MCF 10A (cell line): ENCODE measurements at regions not wholly inside any gene's neighbourhood (a gene's known extent, or its start where the extent isn't known, plus 50 kb on each side); places are given as distances from the start of the nearest gene placed in this dataset.

ENCODE experiments used
- BruUV-seq: library from RNA; stranded (reverse); fragments of 400-500 nt; replicated peaks from 2 replicates; lab custom pipeline; 2021; lab: Mats Ljungman, UMichigan
- CTCF ChIA-PET: fragments of 300-600 bp; sonication (Branson Sonifier 250); formaldehyde crosslinking; extraction: SDS; loops from one replicate; lab custom pipeline; 2021; ENCODE audit warnings: antibody characterized with exemption, inconsistent platforms; lab: Yijun Ruan, JAX
- POLR2A ChIA-PET: fragments of 300-600, 350-650 bp; sonication (Branson Sonifier 250); formaldehyde crosslinking; extraction: SDS; loops from one replicate; lab custom pipeline; 2020; ENCODE audit warnings: antibody characterized with exemption, inconsistent platforms; lab: Yijun Ruan, JAX
- DNase-seq: peaks from one replicate; pipeline ENCODE4 v3.0.0-alpha.2; 2018; ENCODE audit not compliant: unreplicated experiment
- H3K27ac Mint-ChIP-seq: one replicate; pipeline ENCODE4 v1.8.0; 2022; ENCODE audit warnings: mild to moderate bottlenecking, low read depth, mixed read lengths; ENCODE audit not compliant: unreplicated experiment
- H3K27me3 Mint-ChIP-seq: one replicate; pipeline ENCODE4 v1.8.0; 2022; ENCODE audit warnings: mixed read lengths; ENCODE audit not compliant: insufficient read depth, unreplicated experiment
- H3K36me3 Mint-ChIP-seq: one replicate; pipeline ENCODE4 v1.8.0; 2022; ENCODE audit warnings: mild to moderate bottlenecking, moderate library complexity, mixed read lengths; ENCODE audit not compliant: insufficient read depth, unreplicated experiment
- H3K4me1 Mint-ChIP-seq: one replicate; pipeline ENCODE4 v1.8.0; 2022; ENCODE audit warnings: mixed read lengths; ENCODE audit not compliant: insufficient read depth, unreplicated experiment
- H3K4me3 Mint-ChIP-seq: one replicate; pipeline ENCODE4 v1.8.0; 2022; ENCODE audit warnings: mild to moderate bottlenecking, moderate library complexity, mixed read lengths; ENCODE audit not compliant: unreplicated experiment
- H3K9me3 Mint-ChIP-seq: one replicate; pipeline ENCODE4 v1.8.0; 2022; ENCODE audit warnings: mixed read lengths; ENCODE audit not compliant: unreplicated experiment
- intact Hi-C: fragments of 100-400 bp; cut with micrococcal nuclease; formaldehyde crosslinking; loops from 2 replicates; pipeline ENCODE4 v1.14.1; 2022
- TF ChIP-seq, protein P1 (sequence below): fragments of 200-600 bp; IDR thresholded peaks from one replicate; pipeline ENCODE4 v1.8.0; 2022; ENCODE audit warnings: antibody characterized with exemption, mild to moderate bottlenecking; ENCODE audit not compliant: unreplicated experiment

DNA sequence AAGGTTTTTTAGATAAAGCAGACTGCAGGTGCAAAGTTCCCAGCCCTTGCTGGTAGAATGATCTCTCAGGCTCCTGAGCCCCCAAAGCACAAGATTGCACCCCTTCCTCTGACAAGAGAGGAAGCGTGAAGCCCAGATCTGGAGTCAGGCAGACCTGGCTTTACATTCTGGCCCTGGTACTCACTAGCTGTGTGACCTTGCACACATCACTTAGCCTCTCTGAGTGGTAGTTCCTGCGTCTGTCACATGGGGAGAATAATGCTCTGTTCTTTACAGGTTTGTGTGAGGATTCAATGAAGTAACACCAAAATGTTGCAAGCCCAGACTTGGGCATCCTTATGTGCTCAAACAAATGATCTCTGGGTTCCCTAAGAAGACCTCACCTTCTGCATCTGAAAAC, 141.5 kb downstream of the SMAD6 start:
- Mint-ChIP-seq H3K9me3 (no peaks in the 10 kb centered on the region), H3K4me1 (peaks cover 11% of the 10 kb centered on the region), H3K4me3 (no peak overlapping the region), H3K27ac (no peak overlapping the region), H3K36me3 (peaks cover 6% of the 10 kb centered on the region), H3K27me3 (no peaks in the 10 kb centered on the region)
- POLR2A ChIA-PET, result interaction anchor here (0.7 to 1.5 kb wide), 4 partner anchors 13 to 142 kb away, joined by 3 to 5 read pairs (median 3); partner anchors contain the start of gene SMAD6
- TF ChIP-seq, protein P1, sequence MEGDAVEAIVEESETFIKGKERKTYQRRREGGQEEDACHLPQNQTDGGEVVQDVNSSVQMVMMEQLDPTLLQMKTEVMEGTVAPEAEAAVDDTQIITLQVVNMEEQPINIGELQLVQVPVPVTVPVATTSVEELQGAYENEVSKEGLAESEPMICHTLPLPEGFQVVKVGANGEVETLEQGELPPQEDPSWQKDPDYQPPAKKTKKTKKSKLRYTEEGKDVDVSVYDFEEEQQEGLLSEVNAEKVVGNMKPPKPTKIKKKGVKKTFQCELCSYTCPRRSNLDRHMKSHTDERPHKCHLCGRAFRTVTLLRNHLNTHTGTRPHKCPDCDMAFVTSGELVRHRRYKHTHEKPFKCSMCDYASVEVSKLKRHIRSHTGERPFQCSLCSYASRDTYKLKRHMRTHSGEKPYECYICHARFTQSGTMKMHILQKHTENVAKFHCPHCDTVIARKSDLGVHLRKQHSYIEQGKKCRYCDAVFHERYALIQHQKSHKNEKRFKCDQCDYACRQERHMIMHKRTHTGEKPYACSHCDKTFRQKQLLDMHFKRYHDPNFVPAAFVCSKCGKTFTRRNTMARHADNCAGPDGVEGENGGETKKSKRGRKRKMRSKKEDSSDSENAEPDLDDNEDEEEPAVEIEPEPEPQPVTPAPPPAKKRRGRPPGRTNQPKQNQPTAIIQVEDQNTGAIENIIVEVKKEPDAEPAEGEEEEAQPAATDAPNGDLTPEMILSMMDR, result no peak
- no peak for DNase-seq
- CTCF ChIA-PET, result interaction anchor here (0.7 kb wide), 1 partner anchor 974 kb away, joined by 3 read pairs; no protein-coding TSS in a partner anchor
- intact Hi-C loops, result loop anchor here (2.0 to 5.0 kb wide), 2 partner anchors 19 to 41 kb away; no protein-coding TSS in a partner anchor
- no TSS peak for BruUV-seq

DNA sequence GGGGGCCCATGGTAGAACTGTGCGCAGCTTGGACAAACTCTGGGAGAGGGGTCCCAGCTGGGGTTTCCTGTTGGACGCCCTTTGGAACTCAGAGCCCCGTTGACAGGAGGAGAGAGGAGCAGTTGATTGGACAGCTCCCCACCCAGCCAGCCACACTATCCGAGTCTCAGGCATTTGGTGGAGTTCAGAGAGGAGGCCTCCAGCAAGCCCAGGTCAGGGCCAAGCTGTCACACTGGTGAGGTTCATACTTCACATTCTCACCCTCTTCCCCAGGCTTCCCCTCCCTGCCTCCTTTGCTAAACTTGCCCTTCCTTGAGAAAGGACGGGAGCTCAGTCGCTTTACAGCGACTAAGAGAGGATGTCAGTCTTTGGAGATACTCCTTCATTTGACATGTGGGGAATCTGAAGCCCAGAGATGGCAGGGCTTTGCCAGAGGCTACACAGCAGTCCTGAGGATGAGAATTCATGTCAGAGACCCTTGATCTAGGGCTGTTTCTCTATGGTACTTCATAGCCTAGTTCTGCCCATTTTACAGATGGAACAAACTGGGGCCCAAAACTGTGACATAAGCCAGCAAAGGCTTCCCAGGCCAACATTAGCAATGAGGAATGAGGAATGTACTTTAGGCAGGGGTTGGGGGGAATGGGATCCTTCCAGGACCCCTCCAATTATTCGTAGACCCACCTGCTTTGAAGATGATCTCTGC, 142.2 kb downstream of the SMAD6 start:
- ChIA-PET POLR2A (interaction anchor here (0.7 kb wide), 1 partner anchor 26 kb away, joined by 3 read pairs; no protein-coding TSS in a partner anchor), CTCF (interaction anchor here (0.7 to 1.0 kb wide), 4 partner anchors 12 to 974 kb away, joined by 3 to 4 read pairs (median 3); no protein-coding TSS in a partner anchor)
- intact Hi-C loops, result loop anchor here (5.0 kb wide), 1 partner anchor 42 kb away; no protein-coding TSS in a partner anchor
- Mint-ChIP-seq H3K27me3 (no peaks in the 10 kb centered on the region), H3K36me3 (peaks cover 6% of the 10 kb centered on the region), H3K4me1 (peaks cover 11% of the 10 kb centered on the region), H3K27ac (no peak overlapping the region), H3K9me3 (no peaks in the 10 kb centered on the region), H3K4me3 (no peak overlapping the region)
- no TSS peak for BruUV-seq
- DNase-seq, result no peak
- TF ChIP-seq, protein P1, result no peak

DNA sequence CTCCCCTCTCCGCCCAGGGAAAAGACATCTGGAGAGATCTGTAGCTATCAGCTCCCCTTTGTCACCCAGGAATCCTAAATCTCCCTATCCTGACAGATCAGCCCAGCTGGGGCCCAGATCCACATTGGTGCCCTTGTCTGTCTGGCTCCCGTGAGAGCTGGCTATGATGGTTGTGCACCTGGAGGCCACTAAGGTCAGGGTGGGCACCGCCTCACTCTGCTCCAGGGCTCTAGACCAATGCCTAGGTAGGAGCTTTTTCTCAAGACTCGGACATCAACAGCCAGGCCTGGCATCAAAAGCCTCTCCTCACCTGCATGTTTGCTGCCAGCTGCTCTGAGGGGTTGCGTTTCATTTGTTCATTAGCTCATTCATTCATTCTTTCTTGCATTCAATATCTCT, 142.7 kb downstream of the SMAD6 start:
- ChIA-PET CTCF (interaction anchor here (0.7 to 1.0 kb wide), 5 partner anchors 11 to 80 kb away, joined by 3 to 5 read pairs (median 4); no protein-coding TSS in a partner anchor), POLR2A (interaction anchor here (0.7 kb wide), 1 partner anchor 27 kb away, joined by 3 read pairs; no protein-coding TSS in a partner anchor)
- peaks cover 11% of the 10 kb centered on the region for H3K4me1 Mint-ChIP-seq
- H3K27ac Mint-ChIP-seq, result no peak overlapping the region
- no peak for DNase-seq
- H3K4me3 Mint-ChIP-seq, result no peak overlapping the region
- TF ChIP-seq, protein P1, result no peak
- intact Hi-C loops, result loop anchor here (5.0 kb wide), 1 partner anchor 42 kb away; no protein-coding TSS in a partner anchor
- H3K9me3 Mint-ChIP-seq, result no peaks in the 10 kb centered on the region
- peaks cover 6% of the 10 kb centered on the region for H3K36me3 Mint-ChIP-seq
- no peaks in the 10 kb centered on the region for H3K27me3 Mint-ChIP-seq
- BruUV-seq, result no TSS peak

DNA sequence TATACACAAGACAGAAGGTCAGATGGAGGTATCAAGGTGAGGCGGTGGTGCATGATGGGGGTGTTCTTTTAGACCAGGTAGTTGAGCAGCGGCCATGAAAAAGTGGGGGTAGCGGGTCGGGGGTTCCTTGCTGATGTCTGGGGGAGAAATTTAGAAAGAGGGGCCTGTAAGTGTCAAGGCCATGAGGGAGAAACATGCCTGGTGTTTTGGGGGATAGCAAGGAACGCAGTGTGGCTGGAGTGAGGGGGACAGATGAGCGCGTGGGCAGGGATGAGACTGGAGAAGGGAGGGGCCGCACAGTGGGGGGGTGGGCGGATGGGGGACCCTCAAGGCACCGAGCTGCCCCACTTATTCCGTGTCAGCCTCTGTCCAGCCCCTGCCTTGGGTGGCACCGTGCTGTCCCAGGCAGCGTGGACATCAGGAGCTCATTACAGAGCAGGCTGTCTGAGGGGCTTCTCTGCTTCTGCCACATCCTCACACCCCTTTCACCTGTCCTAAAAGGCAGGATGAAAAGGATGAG, 143.3 kb downstream of the SMAD6 start:
- CTCF ChIA-PET, result interaction anchor here (0.5 to 2.4 kb wide), 8 partner anchors 10 to 1328 kb away, joined by 3 to 9 read pairs (median 4); no protein-coding TSS in a partner anchor
- Mint-ChIP-seq H3K27ac (no peak overlapping the region), H3K4me1 (peaks cover 11% of the 10 kb centered on the region), H3K9me3 (no peaks in the 10 kb centered on the region), H3K4me3 (no peak overlapping the region), H3K36me3 (peaks cover 6% of the 10 kb centered on the region), H3K27me3 (no peaks in the 10 kb centered on the region)
- intact Hi-C loops, result no loop called here
- BruUV-seq, result no TSS peak
- TF ChIP-seq, protein P1, result no peak
- no peak for DNase-seq
- POLR2A ChIA-PET, result no interaction called here
